HepG2 (cell line): ENCODE measurements at regions not wholly inside any gene's neighbourhood (a gene's known extent, or its start where the extent isn't known, plus 50 kb on each side); places are given as distances from the start of the nearest gene placed in this dataset.

ENCODE experiments used
- ATAC-seq: fragments of 200-7000 bp; cut with Tn5 transposase; 3 replicates; pipeline ENCODE4 v1.9.1; 2020; ENCODE audit warnings: mild to moderate bottlenecking, moderate library complexity
- BruUV-seq: library from RNA; stranded (reverse); fragments of 400-500 nt; replicated peaks from 2 replicates; lab custom pipeline; 2021; lab: Mats Ljungman, UMichigan
- CTCF ChIA-PET: fragments of 300-600 bp; formaldehyde crosslinking; extraction: SDS; loops from one replicate; lab custom pipeline; 2021; ENCODE audit warnings: low total read pairs, inconsistent platforms, low intra/inter-chr PET ratio; lab: Yijun Ruan, JAX
- POLR2A ChIA-PET: fragments of 350-600 bp; sonication (Branson Sonifier 250); formaldehyde crosslinking; loops from one replicate; lab custom pipeline; 2020; ENCODE audit warnings: antibody characterized with exemption, inconsistent platforms; lab: Yijun Ruan, JAX
- DNase-seq: peaks from one replicate; pipeline ENCODE4 v3.0.0-alpha.2; 2015; ENCODE audit warnings: low spot score
- FAIRE-seq: peaks from 3 replicates; lab custom pipeline; 2011; peaks lifted over from hg19 to GRCh38; lab: Jason Lieb, UNC
- H2AFZ ChIP-seq: one replicate; pipeline ENCODE4 v1.6.1; 2011; ENCODE audit warnings: low read length, inconsistent platforms
- H3K27ac ChIP-seq: fragments of 300-600 bp; 3 replicates; pipeline ENCODE4 v1.8.0; 2011; ENCODE audit warnings: mixed run types, mild to moderate bottlenecking, mixed read lengths, low read length, inconsistent platforms; ENCODE audit not compliant: insufficient read depth; ENCODE audit errors: extremely low read length
- H3K27me3 ChIP-seq, 2 experiments: fragments of 200-600 bp in 1 of 2; 2 replicates in 1 of 2; 3 replicates in 1 of 2; pipeline versions ENCODE4 v1.6.0 to v1.8.0; 2011; ENCODE audit warnings: low read length in 2 of 2, mild to moderate bottlenecking in 2 of 2, moderate library complexity in 2 of 2, inconsistent platforms in 1 of 2; ENCODE audit not compliant: insufficient read depth in 2 of 2, control insufficient read depth in 1 of 2
- H3K36me3 ChIP-seq, 2 experiments: fragments of 200-600 bp in 1 of 2; replicated peaks in 1 of 2; 2 replicates in 1 of 2; 3 replicates in 1 of 2; pipeline versions ENCODE4 v1.5.1 to v1.8.0; 2011; ENCODE audit warnings: low read length in 2 of 2, inconsistent platforms in 1 of 2; ENCODE audit not compliant: insufficient read depth in 2 of 2, control insufficient read depth in 1 of 2
- H3K4me1 ChIP-seq: 2 replicates; pipeline ENCODE4 v1.5.1; 2012; ENCODE audit warnings: low read length, inconsistent platforms; ENCODE audit not compliant: insufficient read depth
- H3K4me2 ChIP-seq: 2 replicates; pipeline ENCODE4 v1.6.0; 2011; ENCODE audit warnings: low read depth, low read length, inconsistent platforms
- H3K4me3 ChIP-seq, 3 experiments: fragments of 200-600 bp in 1 of 3; sonication (generic), shearing (Covaris generic) in 1 of 3; replicated peaks in 1 of 3; 2 replicates each; pipeline ENCODE4 v1.5.1; 2011 to 2016; ENCODE audit warnings: low read length in 3 of 3, inconsistent platforms in 2 of 3, low read depth in 2 of 3, mild to moderate bottlenecking in 2 of 3, control low read depth in 1 of 3, mixed read lengths in 1 of 3; ENCODE audit not compliant: insufficient read depth in 1 of 3
- H3K79me2 ChIP-seq: one replicate; pipeline ENCODE4 v1.6.1; 2011; ENCODE audit warnings: low read length, inconsistent platforms; ENCODE audit not compliant: insufficient read depth
- H3K9ac ChIP-seq: 2 replicates; pipeline ENCODE4 v1.6.0; 2011; ENCODE audit warnings: mild to moderate bottlenecking, low read depth, low read length, inconsistent platforms; ENCODE audit not compliant: insufficient read depth
- H3K9me3 ChIP-seq: 2 replicates; pipeline ENCODE4 v1.5.1; 2012; ENCODE audit warnings: mild to moderate bottlenecking, low read length
- H4K20me1 ChIP-seq: 2 replicates; pipeline ENCODE4 v1.6.0; 2011; ENCODE audit warnings: inconsistent platforms, mild to moderate bottlenecking, low read length, moderate library complexity; ENCODE audit not compliant: insufficient read depth
- ATF3 ChIP-seq: sonication (generic); formaldehyde crosslinking; IDR thresholded peaks from 2 replicates; pipeline ENCODE4 v1.4.0; 2020; ENCODE audit warnings: missing genetic modification reagents
- FLYWCH1 ChIP-seq: sonication (generic); formaldehyde crosslinking; IDR thresholded peaks from 2 replicates; pipeline ENCODE4 v1.8.1; 2023; ENCODE audit warnings: mild to moderate bottlenecking, missing genetic modification reagents
- GATA4 ChIP-seq: sonication (generic); IDR thresholded peaks from 2 replicates; pipeline ENCODE4 v1.6.1; 2016; ENCODE audit warnings: antibody characterized with exemption, low read depth, borderline replicate concordance
- GRHL1 ChIP-seq: sonication (generic); formaldehyde crosslinking; conservative IDR thresholded peaks from 2 replicates; pipeline ENCODE4 v1.8.0; 2022; ENCODE audit warnings: missing genetic modification reagents
- HDAC6 ChIP-seq: fragments of 200-600 bp; sonication (generic); IDR thresholded peaks from 2 replicates; pipeline ENCODE4 v1.7.0; 2017; ENCODE audit warnings: mild to moderate bottlenecking, antibody characterized with exemption, low read length, low read depth
- NR0B2 ChIP-seq: sonication (generic); formaldehyde crosslinking; IDR thresholded peaks from 2 replicates; pipeline ENCODE4 v1.4.0; 2020; ENCODE audit warnings: mild to moderate bottlenecking, missing genetic modification reagents
- RBM39 ChIP-seq: fragments of 200-400 bp; formaldehyde crosslinking; IDR thresholded peaks from one replicate; pipeline ENCODE4 v1.6.1; 2018; ENCODE audit warnings: antibody characterized with exemption, mild to moderate bottlenecking, low read depth, low read length; ENCODE audit not compliant: poor library complexity, severe bottlenecking
- SNAI1 ChIP-seq: sonication (generic); formaldehyde crosslinking; IDR thresholded peaks from 2 replicates; pipeline ENCODE4 v1.5.0; 2020; ENCODE audit warnings: mild to moderate bottlenecking, missing genetic modification reagents, borderline replicate concordance
- SRSF9 ChIP-seq: fragments of 200-400 bp; formaldehyde crosslinking; IDR thresholded peaks from 2 replicates; pipeline ENCODE4 v1.6.1; 2018; ENCODE audit warnings: borderline replicate concordance, mild to moderate bottlenecking, low read depth, low read length; ENCODE audit not compliant: insufficient read depth, poor library complexity, severe bottlenecking
- TBX3 ChIP-seq: fragments of 450-650 bp; IDR thresholded peaks from 2 replicates; pipeline ENCODE4 v1.6.1; 2017; ENCODE audit warnings: antibody characterized with exemption, mild to moderate bottlenecking, inconsistent platforms, borderline replicate concordance
- ZBTB37 ChIP-seq: sonication (generic); formaldehyde crosslinking; IDR thresholded peaks from 2 replicates; pipeline ENCODE4 v1.4.0; 2020; ENCODE audit warnings: mild to moderate bottlenecking, missing genetic modification reagents
- ZGPAT ChIP-seq: IDR thresholded peaks from 2 replicates; pipeline ENCODE4 v1.6.1; 2016; ENCODE audit warnings: mild to moderate bottlenecking
- ZNF124 ChIP-seq: sonication (generic); formaldehyde crosslinking; IDR thresholded peaks from 2 replicates; pipeline ENCODE4 v1.4.0; 2020; ENCODE audit warnings: missing genetic modification reagents
- ZNF530 ChIP-seq: sonication (generic); formaldehyde crosslinking; IDR thresholded peaks from 2 replicates; pipeline ENCODE4 v1.5.0; 2020; ENCODE audit warnings: low read depth, mild to moderate bottlenecking, missing genetic modification reagents
- ZNF580 ChIP-seq: IDR thresholded peaks from 2 replicates; pipeline ENCODE4 v1.6.1; 2016; ENCODE audit warnings: low read depth, borderline replicate concordance
- WGBS: methylation state at CpG from one replicate; pipeline ENCODE4 v1.1.6; 2017; ENCODE audit warnings: low lambda C conversion rate; 5-methylcytosine and 5-hydroxymethylcytosine counted together
- in situ Hi-C: cut with HindIII; loops from 2 replicates; pipeline ENCODE4 v1.10.0; 2017; ENCODE audit warnings: low pct_unique_long_range_greater_than_20kb; ENCODE audit not compliant: extremely low pct_ligation_motif_present
- intact Hi-C: fragments of 100-400 bp; cut with micrococcal nuclease; formaldehyde crosslinking; loops from one replicate; pipeline ENCODE4 v1.10.0; 2022; ENCODE audit not compliant: unreplicated experiment

GRCh38 chr2:139550341-139550740 lies 770.2 kb upstream of the NXPH2 start:
- Histone ChIP-seq H3K9me3 (no peaks in the 10 kb centered on the region), H3K4me2 (no peak overlapping the region), H3K27ac (no peak overlapping the region), H3K36me3 (no peaks in the 10 kb centered on the region), H3K79me2 (no peaks in the 10 kb centered on the region), H2AFZ (no peak overlapping the region), H4K20me1 (no peaks in the 10 kb centered on the region), H3K9ac (no peak overlapping the region), H3K4me1 (no peaks in the 10 kb centered on the region), H3K27me3 (no peaks in the 10 kb centered on the region), H3K4me3 (no peak overlapping the region)
- WGBS = 3% methylated on average over 1 of the region's 1 CpG
- POLR2A ChIA-PET = no interaction called here
- in situ Hi-C loops (no loop called here), intact Hi-C loops (no loop called here)
- no peak for TF ChIP-seq ZNF530 (CRISPR knock-in tag)
- no peak for TF ChIP-seq HDAC6
- no peak for TF ChIP-seq ZNF580 (CRISPR knock-in tag)
- no peak for TF ChIP-seq SRSF9
- no peak for TF ChIP-seq GRHL1
- TF ChIP-seq ZNF124 (CRISPR knock-in tag) = no peak
- no peak for TF ChIP-seq TBX3
- no peak for TF ChIP-seq ZGPAT (CRISPR knock-in tag)
- TF ChIP-seq ATF3 (CRISPR knock-in tag) = no peak
- TF ChIP-seq ZBTB37 (CRISPR knock-in tag) = no peak
- no peak for TF ChIP-seq NR0B2 (CRISPR knock-in tag)
- TF ChIP-seq GATA4 = no peak
- no peak for TF ChIP-seq RBM39
- no peak for TF ChIP-seq FLYWCH1 (CRISPR knock-in tag)
- no peak for TF ChIP-seq SNAI1
- no peak for DNase-seq
- no peak for ATAC-seq
- no TSS peak for BruUV-seq
- FAIRE-seq = no peak
- CTCF ChIA-PET = no interaction called here
